Ovary (tissue), 7 donors: ENCODE measurements at regions not wholly inside any gene's neighbourhood (a gene's known extent, or its start where the extent isn't known, plus 50 kb on each side); places are given as distances from the start of the nearest gene placed in this dataset.

Source experiments
- DNase-seq, 5 donors: peaks; one replicate each; pipeline ENCODE4 v3.0.0-alpha.2; 2019 to 2020
- H3K27ac ChIP-seq, 2 donors: fragments of 200-600 bp; one replicate each; pipeline versions ENCODE4 v1.5.1 to v1.8.0; 2019 to 2022
- H3K27me3 ChIP-seq: fragments of 200-600 bp; one replicate; pipeline ENCODE4 v1.8.0; 2022
- H3K36me3 ChIP-seq: fragments of 200-600 bp; sonication (generic); one replicate; pipeline ENCODE4 v1.5.1; 2019
- H3K4me1 ChIP-seq: one replicate; pipeline ENCODE4 v1.8.1; 2013; ENCODE audit warnings: mild to moderate bottlenecking, moderate library complexity; ENCODE audit not compliant: insufficient read depth
- H3K4me3 ChIP-seq: fragments of 200-600 bp; sonication (generic); one replicate; pipeline ENCODE4 v1.5.1; 2017
- H3K9me3 ChIP-seq, 2 donors: fragments of 200-600 bp in 1 of 2; sonication (generic) in 1 of 2; one replicate each; pipeline versions ENCODE4 v1.5.1 to v1.8.1; 2013 to 2019; ENCODE audit warnings: mild to moderate bottlenecking in 1 of 2, moderate library complexity in 1 of 2
- EP300 ChIP-seq: sonication (generic); formaldehyde crosslinking; IDR thresholded peaks from one replicate; pipeline ENCODE4 v1.6.1; 2017; ENCODE audit warnings: antibody characterized with exemption
- POLR2A ChIP-seq: fragments of 450-650 bp; IDR thresholded peaks from one replicate; pipeline ENCODE4 v1.6.1; 2017; ENCODE audit warnings: antibody characterized with exemption, mild to moderate bottlenecking, moderate library complexity
- WGBS, 3 donors: extraction: QIAGEN DNeasy Blood & Tissue Kit in 1 of 3; methylation state at CpG; one replicate each; pipeline versions ENCODE4 v1.1.5 to v1.1.7; 2013 to 2017; 5-methylcytosine and 5-hydroxymethylcytosine counted together
- intact Hi-C, 4 donors: fragments of 100-400 bp; cut with DNase I; formaldehyde crosslinking; loops; one replicate each; pipeline versions ENCODE4 v1.11.0 to v1.15.1; 2022 to 2023
- TF ChIP-seq, protein P1 (sequence below), 3 donors: fragments of 450-650 bp in 2 of 3; fragments of 200-600 bp in 1 of 3; IDR thresholded peaks; one replicate each; pipeline versions ENCODE4 v1.5.1 to v1.8.0; 2016 to 2022; ENCODE audit warnings: antibody characterized with exemption in 3 of 3, mild to moderate bottlenecking in 1 of 3
- donor health status: DM: no; HTN: no; CAD: no; lungs with moderate emphysema.
- donor health status: DM: no; HTN: no; CAD: no.
- donor health status: Bipolar disorder and iron deficiency.
- donor health status: DM: no; HTN: no; CAD: no.
- donor health status: DM: yes; HTN: yes; CAD: no.

DNA sequence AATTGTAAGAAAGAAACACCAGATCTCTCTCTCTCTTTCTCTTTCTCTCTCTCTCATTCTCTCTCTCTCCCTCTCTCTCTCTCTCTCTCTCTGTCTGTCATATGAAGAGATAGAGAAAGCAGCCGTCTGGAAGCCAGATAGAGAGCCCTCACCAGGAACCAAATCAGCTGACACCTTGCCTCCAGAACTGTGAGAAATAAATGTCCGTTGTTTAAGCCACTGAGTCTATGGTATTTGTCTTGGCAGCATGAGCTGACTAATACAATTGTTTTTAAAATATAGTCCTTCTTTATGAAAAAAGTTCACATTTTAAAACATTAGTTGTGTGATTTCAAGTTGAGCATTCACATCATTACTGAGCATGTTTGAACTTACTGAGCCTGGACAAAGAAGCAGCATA is 275.6 kb downstream of the CETN3 start:
- no peak overlapping the region for H3K4me3 ChIP-seq
- H3K27me3 ChIP-seq: no peaks in the 10 kb centered on the region
- H3K4me1 ChIP-seq: no peaks in the 10 kb centered on the region
- DNase-seq: no peak
- TF ChIP-seq, protein P1, sequence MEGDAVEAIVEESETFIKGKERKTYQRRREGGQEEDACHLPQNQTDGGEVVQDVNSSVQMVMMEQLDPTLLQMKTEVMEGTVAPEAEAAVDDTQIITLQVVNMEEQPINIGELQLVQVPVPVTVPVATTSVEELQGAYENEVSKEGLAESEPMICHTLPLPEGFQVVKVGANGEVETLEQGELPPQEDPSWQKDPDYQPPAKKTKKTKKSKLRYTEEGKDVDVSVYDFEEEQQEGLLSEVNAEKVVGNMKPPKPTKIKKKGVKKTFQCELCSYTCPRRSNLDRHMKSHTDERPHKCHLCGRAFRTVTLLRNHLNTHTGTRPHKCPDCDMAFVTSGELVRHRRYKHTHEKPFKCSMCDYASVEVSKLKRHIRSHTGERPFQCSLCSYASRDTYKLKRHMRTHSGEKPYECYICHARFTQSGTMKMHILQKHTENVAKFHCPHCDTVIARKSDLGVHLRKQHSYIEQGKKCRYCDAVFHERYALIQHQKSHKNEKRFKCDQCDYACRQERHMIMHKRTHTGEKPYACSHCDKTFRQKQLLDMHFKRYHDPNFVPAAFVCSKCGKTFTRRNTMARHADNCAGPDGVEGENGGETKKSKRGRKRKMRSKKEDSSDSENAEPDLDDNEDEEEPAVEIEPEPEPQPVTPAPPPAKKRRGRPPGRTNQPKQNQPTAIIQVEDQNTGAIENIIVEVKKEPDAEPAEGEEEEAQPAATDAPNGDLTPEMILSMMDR (IDR thresholded peaks at IDR 0.05): no peak
- TF ChIP-seq POLR2A (no peak), EP300 (no peak)
- H3K36me3 ChIP-seq: no peaks in the 10 kb centered on the region
- H3K9me3 ChIP-seq: no peaks in the 10 kb centered on the region
- intact Hi-C loops: no loop called here
- WGBS, 3 donors: 42 to 45% (median 42%) methylated on average over 2 of the region's 2 CpGs
- H3K27ac ChIP-seq: no peak overlapping the region

DNA sequence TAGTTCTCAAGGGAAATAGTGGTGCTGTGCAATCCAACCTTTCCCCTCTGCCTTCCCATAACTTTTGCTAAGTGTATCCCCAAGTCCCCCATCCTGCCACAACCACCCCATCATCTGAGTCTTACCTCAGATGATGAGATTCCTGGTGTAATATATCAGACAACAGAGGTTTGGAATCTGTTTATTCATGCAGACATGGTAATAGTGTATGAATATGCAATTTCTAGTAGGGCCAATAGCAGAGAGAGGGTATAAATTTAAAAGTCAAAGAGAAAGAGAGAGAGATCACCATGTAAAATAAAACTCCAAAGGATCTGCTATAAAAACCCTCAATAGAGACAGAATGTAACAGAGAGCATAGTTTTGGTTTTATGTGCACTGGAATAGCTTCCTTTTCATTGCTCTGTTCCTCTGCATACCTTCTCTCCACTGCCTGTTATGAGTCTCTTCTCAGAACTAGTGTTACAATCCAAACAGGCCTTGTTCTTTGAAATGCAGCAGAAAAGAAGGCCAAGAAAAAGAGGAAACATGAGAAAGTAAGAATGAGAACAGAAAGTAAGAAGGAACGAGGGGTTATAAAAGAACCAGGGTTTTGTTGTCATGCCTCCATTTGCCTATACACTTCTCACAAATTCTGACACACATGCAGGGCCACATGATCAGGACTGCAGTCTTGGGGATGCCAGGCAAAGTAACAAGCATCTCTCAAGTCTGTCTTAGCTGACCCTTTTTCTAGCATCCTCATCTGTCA is 278.0 kb downstream of the CETN3 start:
- H3K36me3 ChIP-seq: no peaks in the 10 kb centered on the region
- no peaks in the 10 kb centered on the region for H3K4me1 ChIP-seq
- 17 to 22% (median 21%) methylated on average over 1 of the region's 1 CpG for WGBS, 3 donors
- no peak overlapping the region for H3K4me3 ChIP-seq
- no peaks in the 10 kb centered on the region for H3K27me3 ChIP-seq
- TF ChIP-seq POLR2A: no peak
- TF ChIP-seq EP300: no peak
- TF ChIP-seq, protein P1 (IDR thresholded peaks at IDR 0.05): no peak
- no peaks in the 10 kb centered on the region for H3K9me3 ChIP-seq
- no peak for DNase-seq
- intact Hi-C loops: no loop called here
- H3K27ac ChIP-seq: no peak overlapping the region

DNA sequence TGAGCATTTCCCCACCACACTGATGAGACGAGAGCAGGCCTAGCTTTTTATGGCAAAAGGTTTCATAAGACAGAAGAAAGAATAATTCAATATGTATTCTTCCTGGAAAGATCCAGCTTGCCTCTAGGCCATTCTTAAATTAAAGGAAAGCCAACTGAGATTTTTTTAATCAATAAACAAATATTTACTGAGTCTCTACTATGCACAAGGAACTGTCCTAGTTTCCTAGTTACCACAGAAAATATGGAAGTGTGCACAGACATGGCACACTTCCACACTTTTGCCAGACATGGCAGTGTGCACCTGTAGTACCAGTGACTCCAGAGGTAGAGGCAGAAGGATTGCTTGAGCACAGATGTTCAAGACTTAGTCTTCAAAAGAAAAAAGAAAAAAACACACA is 281.0 kb downstream of the CETN3 start:
- intact Hi-C loops: no loop called here
- no peak overlapping the region for H3K4me3 ChIP-seq
- 95 to 96% (median 96%) methylated on average over 1 of the region's 1 CpG for WGBS, 3 donors
- no peak overlapping the region for H3K27ac ChIP-seq
- no peaks in the 10 kb centered on the region for H3K27me3 ChIP-seq
- H3K9me3 ChIP-seq: no peaks in the 10 kb centered on the region
- H3K36me3 ChIP-seq: no peaks in the 10 kb centered on the region
- DNase-seq: no peak
- H3K4me1 ChIP-seq: no peaks in the 10 kb centered on the region
- TF ChIP-seq, protein P1 (IDR thresholded peaks at IDR 0.05): no peak
- TF ChIP-seq POLR2A (no peak), EP300 (no peak)

DNA sequence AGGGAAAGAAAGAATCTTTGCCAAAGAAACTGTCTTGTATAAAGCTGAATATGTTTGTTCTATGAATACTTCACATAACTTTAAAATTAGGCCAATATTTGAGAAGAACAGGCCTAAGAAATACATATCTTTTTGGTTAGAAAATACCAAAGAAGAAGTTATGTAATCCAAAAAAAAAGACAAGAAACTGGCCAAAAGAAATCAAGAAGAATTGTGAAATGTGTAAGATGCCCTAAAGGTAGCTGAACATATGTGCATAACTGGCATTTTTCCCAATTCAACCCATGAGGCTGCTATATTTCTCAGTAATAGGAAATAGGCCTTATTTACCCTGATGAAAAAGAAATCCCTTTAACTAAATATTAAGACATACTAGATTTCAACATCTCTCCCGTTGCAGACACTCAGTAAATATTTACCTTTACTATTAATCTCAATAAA is 290.0 kb downstream of the CETN3 start:
- no peak overlapping the region for H3K27ac ChIP-seq
- TF ChIP-seq POLR2A (no peak), EP300 (no peak)
- TF ChIP-seq, protein P1 (IDR thresholded peaks at IDR 0.05): no peak
- no peak overlapping the region for H3K4me3 ChIP-seq
- H3K4me1 ChIP-seq: no peaks in the 10 kb centered on the region
- H3K36me3 ChIP-seq: no peaks in the 10 kb centered on the region
- DNase-seq: no peak
- H3K9me3 ChIP-seq: no peaks in the 10 kb centered on the region
- 29 to 46% (median 43%) methylated on average over 1 of the region's 1 CpG for WGBS, 3 donors
- intact Hi-C loops: no loop called here
- H3K27me3 ChIP-seq: no peaks in the 10 kb centered on the region
